ENCODE measurements at regions not wholly inside any gene's neighbourhood (a gene's known extent, or its start where the extent isn't known, plus 50 kb on each side); places are given as distances from the start of the nearest gene placed in this dataset.

- TF ChIP-seq CTCF (conservative IDR thresholded peaks at IDR 0.05) (no peak), ZFX (IDR thresholded peaks at IDR 0.05) (no peak)
Measured at GRCh38 chr2:152835674-152836073, 117.3 kb downstream of the ARL6IP6 start.
